GM12878 (cell line): ENCODE measurements at regions not wholly inside any gene's neighbourhood (a gene's known extent, or its start where the extent isn't known, plus 50 kb on each side); places are given as distances from the start of the nearest gene placed in this dataset.

Experiments used
- ATAC-seq: fragments of 200-7000 bp; cut with Tn5 transposase; 3 replicates; pipeline ENCODE4 v1.9.1; 2020; ENCODE audit warnings: mild to moderate bottlenecking, moderate library complexity
- BruUV-seq: library from RNA; stranded (reverse); fragments of 400-500 nt; replicated peaks from 2 replicates; lab custom pipeline; 2021; lab: Mats Ljungman, UMichigan
- CTCF ChIA-PET: fragments of 300-600 bp; sonication (Branson Sonifier 250); formaldehyde crosslinking; extraction: SDS; loops from one replicate; lab custom pipeline; 2021; ENCODE audit warnings: inconsistent platforms; lab: Yijun Ruan, JAX
- POLR2A ChIA-PET: fragments of 350-600 bp; formaldehyde crosslinking; extraction: SDS; loops from one replicate; lab custom pipeline; 2021; ENCODE audit warnings: inconsistent platforms; lab: Charles Lee
- RAD21 ChIA-PET: fragments of 300-600 bp; sonication (Branson Sonifier 250); formaldehyde crosslinking; loops from one replicate; lab custom pipeline; 2023; ENCODE audit warnings: antibody characterized with exemption; ENCODE audit not compliant: unreplicated experiment; lab: Charles Lee
- SMC1A ChIA-PET: fragments of 300-600 bp; sonication (Branson Sonifier 250); formaldehyde crosslinking; loops from one replicate; lab custom pipeline; 2023; ENCODE audit not compliant: unreplicated experiment, uncharacterized antibody; lab: Charles Lee
- DNase-seq: peaks from one replicate; pipeline ENCODE4 v3.0.0-alpha.2; 2011; ENCODE audit warnings: low read depth, low spot score
- FAIRE-seq: peaks from 3 replicates; lab custom pipeline; 2011; peaks lifted over from hg19 to GRCh38; lab: Jason Lieb, UNC
- H2AFZ ChIP-seq: 2 replicates; pipeline ENCODE4 v1.6.0; 2011; ENCODE audit warnings: low read depth, low read length, control low read depth; ENCODE audit not compliant: control insufficient read depth
- H3K27ac ChIP-seq: 2 replicates; pipeline ENCODE4 v1.5.1; 2011; ENCODE audit warnings: control low read depth; ENCODE audit not compliant: control insufficient read depth, insufficient read depth
- H3K27me3 ChIP-seq, 2 experiments: replicated peaks in 1 of 2; 2 replicates each; pipeline versions ENCODE4 v1.6.0 to v1.6.1; 2011; ENCODE audit warnings: low read length in 1 of 2; ENCODE audit not compliant: control insufficient read depth in 2 of 2, insufficient read depth in 2 of 2
- H3K36me3 ChIP-seq, 2 experiments: 2 replicates each; pipeline ENCODE4 v1.5.1; 2011; ENCODE audit warnings: low read length in 1 of 2; ENCODE audit not compliant: control insufficient read depth in 2 of 2, insufficient read depth in 2 of 2
- H3K4me1 ChIP-seq: 2 replicates; pipeline ENCODE4 v1.6.1; 2011; ENCODE audit warnings: mild to moderate bottlenecking, low read length, moderate library complexity, mixed read lengths; ENCODE audit not compliant: control insufficient read depth, insufficient read depth
- H3K4me2 ChIP-seq: 2 replicates; pipeline ENCODE4 v1.6.0; 2011; ENCODE audit warnings: control low read depth; ENCODE audit not compliant: control insufficient read depth, insufficient read depth
- H3K4me3 ChIP-seq: fragments of 200-600 bp; sonication (generic); 2 replicates; pipeline ENCODE4 v1.5.1; 2016
- H3K79me2 ChIP-seq: 2 replicates; pipeline ENCODE4 v1.6.0; 2011; ENCODE audit warnings: low read length; ENCODE audit not compliant: control insufficient read depth, insufficient read depth
- H3K9ac ChIP-seq: 2 replicates; pipeline ENCODE4 v1.8.0; 2011; ENCODE audit warnings: low read length, control low read depth, mixed read lengths; ENCODE audit not compliant: control insufficient read depth, insufficient read depth
- H3K9me3 ChIP-seq: replicated peaks from 3 replicates; pipeline ENCODE4 v1.5.1; 2011; ENCODE audit warnings: mild to moderate bottlenecking, low read length; ENCODE audit not compliant: control insufficient read depth, insufficient read depth
- H4K20me1 ChIP-seq: 2 replicates; pipeline ENCODE4 v1.6.0; 2011; ENCODE audit not compliant: control insufficient read depth, insufficient read depth
- BHLHE40 ChIP-seq, 2 experiments: fragments of 450-650 bp in 1 of 2; IDR thresholded peaks; 2 replicates each; pipeline ENCODE4 v1.6.1; 2011 to 2017; ENCODE audit warnings: low read depth in 2 of 2, borderline replicate concordance in 1 of 2, improper control_type of control experiment in 1 of 2, low read length in 1 of 2, mild to moderate bottlenecking in 1 of 2
- EZH2 ChIP-seq: IDR thresholded peaks from 2 replicates; pipeline ENCODE4 v1.6.1; 2012; ENCODE audit warnings: low read depth, mild to moderate bottlenecking, control low read depth, inconsistent platforms, low read length, borderline replicate concordance; ENCODE audit not compliant: control insufficient read depth
- IRF3 ChIP-seq: fragments of 450-650 bp; IDR thresholded peaks from 2 replicates; pipeline ENCODE4 v1.6.1; 2014; ENCODE audit warnings: mild to moderate bottlenecking
- JUNB ChIP-seq: IDR thresholded peaks from 2 replicates; pipeline ENCODE4 v1.6.1; 2016; ENCODE audit warnings: antibody characterized with exemption, mild to moderate bottlenecking
- NR2C1 ChIP-seq: fragments of 450-650 bp; IDR thresholded peaks from 2 replicates; pipeline ENCODE4 v1.6.1; 2017; ENCODE audit warnings: antibody characterized with exemption, mild to moderate bottlenecking, moderate library complexity
- NR2F1 ChIP-seq: fragments of 450-650 bp; conservative IDR thresholded peaks from 2 replicates; pipeline ENCODE4 v1.6.1; 2017; ENCODE audit warnings: mild to moderate bottlenecking
- SMAD1 ChIP-seq: fragments of 450-650 bp; IDR thresholded peaks from 2 replicates; pipeline ENCODE4 v1.6.1; 2018; ENCODE audit warnings: mild to moderate bottlenecking, low read depth; ENCODE audit not compliant: partially characterized antibody
- TCF7 ChIP-seq: IDR thresholded peaks from 2 replicates; pipeline ENCODE4 v1.6.1; 2014; ENCODE audit warnings: antibody characterized with exemption, borderline replicate concordance
- ZNF207 ChIP-seq: fragments of 450-650 bp; IDR thresholded peaks from 2 replicates; pipeline ENCODE4 v1.6.1; 2014; ENCODE audit warnings: antibody characterized with exemption, mild to moderate bottlenecking, borderline replicate concordance
- WGBS: methylation state at CpG from one replicate; pipeline ENCODE4 v1.1.6; 2016; ENCODE audit warnings: low lambda C conversion rate; ENCODE audit not compliant: insufficient replicate concordance, insufficient coverage; ENCODE audit errors: missing lambda C conversion rate; 5-methylcytosine and 5-hydroxymethylcytosine counted together
- in situ Hi-C: fragments of 300-500 bp; cut with MboI; formaldehyde crosslinking; loops from 9 replicates; pipeline ENCODE4 v1.14.3; 2018; ENCODE audit warnings: mixed read lengths
- intact Hi-C: fragments of 100-400 bp; cut with micrococcal nuclease; formaldehyde crosslinking; loops from one replicate; pipeline ENCODE4 v1.14.2; 2022; ENCODE audit not compliant: unreplicated experiment
- TF ChIP-seq, protein P1 (sequence below), 3 experiments: IDR thresholded peaks in 2 of 3; conservative IDR thresholded peaks in 1 of 3; 2 replicates each; pipeline ENCODE4 v1.5.1; 2011; ENCODE audit warnings: low read depth in 3 of 3, low read length in 3 of 3, mild to moderate bottlenecking in 3 of 3, control low read depth in 2 of 3, moderate library complexity in 2 of 3, inconsistent platforms in 1 of 3, mixed read lengths in 1 of 3; ENCODE audit not compliant: control insufficient read depth in 2 of 3, insufficient read depth in 1 of 3; ENCODE audit errors: extremely low read depth in 1 of 3
- TF ChIP-seq, protein P2 (sequence below): fragments of 450-650 bp; IDR thresholded peaks from 2 replicates; pipeline ENCODE4 v1.6.1; 2017; ENCODE audit warnings: antibody characterized with exemption, mild to moderate bottlenecking, moderate library complexity
- TF ChIP-seq, protein P3 (sequence below): IDR thresholded peaks from 2 replicates; pipeline ENCODE4 v1.6.1; 2012; ENCODE audit warnings: mild to moderate bottlenecking, low read depth, low read length
- TF ChIP-seq, protein P4 (sequence below): fragments of 450-650 bp; IDR thresholded peaks from 2 replicates; pipeline ENCODE4 v1.6.1; 2017; ENCODE audit warnings: mild to moderate bottlenecking, low read depth, inconsistent platforms; ENCODE audit not compliant: poor library complexity, severe bottlenecking

DNA sequence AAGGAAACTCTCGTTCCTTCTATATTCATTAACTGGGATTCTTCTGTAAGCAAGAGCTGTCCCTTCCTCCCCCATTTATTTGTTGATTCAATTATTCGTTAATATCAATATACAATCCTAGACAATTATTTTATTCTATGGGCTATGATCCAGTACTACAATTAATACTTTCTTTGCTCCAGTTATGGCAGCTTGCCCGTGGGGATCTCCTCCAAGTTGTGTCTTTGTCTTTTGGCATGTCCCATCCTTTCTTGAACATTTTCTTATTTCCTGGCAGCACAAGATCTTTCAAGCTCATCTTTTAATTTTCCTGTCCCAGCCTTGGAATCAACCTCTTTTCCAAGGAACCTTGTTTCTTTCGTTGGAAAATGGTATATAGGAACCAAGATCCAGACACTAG is 249.3 kb downstream of the GAS1 start:
- Histone ChIP-seq H3K36me3 (no peaks in the 10 kb centered on the region), H3K4me2 (no peak overlapping the region), H4K20me1 (no peaks in the 10 kb centered on the region), H3K27me3 (no peaks in the 10 kb centered on the region), H2AFZ (no peak overlapping the region), H3K9me3 (no peaks in the 10 kb centered on the region), H3K9ac (no peak overlapping the region), H3K4me1 (no peaks in the 10 kb centered on the region), H3K79me2 (no peaks in the 10 kb centered on the region), H3K4me3 (no peak overlapping the region), H3K27ac (no peak overlapping the region)
- POLR2A ChIA-PET: no interaction called here
- in situ Hi-C loops: no loop called here
- ATAC-seq (no peak), DNase-seq (no peak), FAIRE-seq (no peak)
- BruUV-seq: no TSS peak
- CTCF ChIA-PET: no interaction called here
- RAD21 ChIA-PET: no interaction called here
- WGBS: 0% methylated on average over 4 of the region's 4 CpGs
- intact Hi-C loops: no loop called here
- SMC1A ChIA-PET: no interaction called here
- TF ChIP-seq JUNB (no peak), NR2F1 (no peak), NR2C1 (no peak), IRF3 (no peak), ZNF207 (no peak), SMAD1 (no peak), EZH2 (no peak), BHLHE40 (IDR thresholded peaks at IDR 0.05; ENCODE audit: borderline replicate concordance in 1 of 2, low read depth in 2 of 2, low read length in 1 of 2) (no peak), TCF7 (no peak)
- TF ChIP-seq, protein P1, sequence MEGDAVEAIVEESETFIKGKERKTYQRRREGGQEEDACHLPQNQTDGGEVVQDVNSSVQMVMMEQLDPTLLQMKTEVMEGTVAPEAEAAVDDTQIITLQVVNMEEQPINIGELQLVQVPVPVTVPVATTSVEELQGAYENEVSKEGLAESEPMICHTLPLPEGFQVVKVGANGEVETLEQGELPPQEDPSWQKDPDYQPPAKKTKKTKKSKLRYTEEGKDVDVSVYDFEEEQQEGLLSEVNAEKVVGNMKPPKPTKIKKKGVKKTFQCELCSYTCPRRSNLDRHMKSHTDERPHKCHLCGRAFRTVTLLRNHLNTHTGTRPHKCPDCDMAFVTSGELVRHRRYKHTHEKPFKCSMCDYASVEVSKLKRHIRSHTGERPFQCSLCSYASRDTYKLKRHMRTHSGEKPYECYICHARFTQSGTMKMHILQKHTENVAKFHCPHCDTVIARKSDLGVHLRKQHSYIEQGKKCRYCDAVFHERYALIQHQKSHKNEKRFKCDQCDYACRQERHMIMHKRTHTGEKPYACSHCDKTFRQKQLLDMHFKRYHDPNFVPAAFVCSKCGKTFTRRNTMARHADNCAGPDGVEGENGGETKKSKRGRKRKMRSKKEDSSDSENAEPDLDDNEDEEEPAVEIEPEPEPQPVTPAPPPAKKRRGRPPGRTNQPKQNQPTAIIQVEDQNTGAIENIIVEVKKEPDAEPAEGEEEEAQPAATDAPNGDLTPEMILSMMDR (IDR thresholded peaks at IDR 0.05 in 2 of 3, conservative IDR thresholded peaks at IDR 0.05 in 1 of 3; ENCODE audit: control insufficient read depth in 2 of 3, extremely low read depth in 1 of 3, insufficient read depth in 1 of 3, low read depth in 3 of 3, low read length in 3 of 3): no peak
- TF ChIP-seq, protein P2, sequence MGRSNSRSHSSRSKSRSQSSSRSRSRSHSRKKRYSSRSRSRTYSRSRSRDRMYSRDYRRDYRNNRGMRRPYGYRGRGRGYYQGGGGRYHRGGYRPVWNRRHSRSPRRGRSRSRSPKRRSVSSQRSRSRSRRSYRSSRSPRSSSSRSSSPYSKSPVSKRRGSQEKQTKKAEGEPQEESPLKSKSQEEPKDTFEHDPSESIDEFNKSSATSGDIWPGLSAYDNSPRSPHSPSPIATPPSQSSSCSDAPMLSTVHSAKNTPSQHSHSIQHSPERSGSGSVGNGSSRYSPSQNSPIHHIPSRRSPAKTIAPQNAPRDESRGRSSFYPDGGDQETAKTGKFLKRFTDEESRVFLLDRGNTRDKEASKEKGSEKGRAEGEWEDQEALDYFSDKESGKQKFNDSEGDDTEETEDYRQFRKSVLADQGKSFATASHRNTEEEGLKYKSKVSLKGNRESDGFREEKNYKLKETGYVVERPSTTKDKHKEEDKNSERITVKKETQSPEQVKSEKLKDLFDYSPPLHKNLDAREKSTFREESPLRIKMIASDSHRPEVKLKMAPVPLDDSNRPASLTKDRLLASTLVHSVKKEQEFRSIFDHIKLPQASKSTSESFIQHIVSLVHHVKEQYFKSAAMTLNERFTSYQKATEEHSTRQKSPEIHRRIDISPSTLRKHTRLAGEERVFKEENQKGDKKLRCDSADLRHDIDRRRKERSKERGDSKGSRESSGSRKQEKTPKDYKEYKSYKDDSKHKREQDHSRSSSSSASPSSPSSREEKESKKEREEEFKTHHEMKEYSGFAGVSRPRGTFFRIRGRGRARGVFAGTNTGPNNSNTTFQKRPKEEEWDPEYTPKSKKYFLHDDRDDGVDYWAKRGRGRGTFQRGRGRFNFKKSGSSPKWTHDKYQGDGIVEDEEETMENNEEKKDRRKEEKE: no peak
- TF ChIP-seq, protein P3, sequence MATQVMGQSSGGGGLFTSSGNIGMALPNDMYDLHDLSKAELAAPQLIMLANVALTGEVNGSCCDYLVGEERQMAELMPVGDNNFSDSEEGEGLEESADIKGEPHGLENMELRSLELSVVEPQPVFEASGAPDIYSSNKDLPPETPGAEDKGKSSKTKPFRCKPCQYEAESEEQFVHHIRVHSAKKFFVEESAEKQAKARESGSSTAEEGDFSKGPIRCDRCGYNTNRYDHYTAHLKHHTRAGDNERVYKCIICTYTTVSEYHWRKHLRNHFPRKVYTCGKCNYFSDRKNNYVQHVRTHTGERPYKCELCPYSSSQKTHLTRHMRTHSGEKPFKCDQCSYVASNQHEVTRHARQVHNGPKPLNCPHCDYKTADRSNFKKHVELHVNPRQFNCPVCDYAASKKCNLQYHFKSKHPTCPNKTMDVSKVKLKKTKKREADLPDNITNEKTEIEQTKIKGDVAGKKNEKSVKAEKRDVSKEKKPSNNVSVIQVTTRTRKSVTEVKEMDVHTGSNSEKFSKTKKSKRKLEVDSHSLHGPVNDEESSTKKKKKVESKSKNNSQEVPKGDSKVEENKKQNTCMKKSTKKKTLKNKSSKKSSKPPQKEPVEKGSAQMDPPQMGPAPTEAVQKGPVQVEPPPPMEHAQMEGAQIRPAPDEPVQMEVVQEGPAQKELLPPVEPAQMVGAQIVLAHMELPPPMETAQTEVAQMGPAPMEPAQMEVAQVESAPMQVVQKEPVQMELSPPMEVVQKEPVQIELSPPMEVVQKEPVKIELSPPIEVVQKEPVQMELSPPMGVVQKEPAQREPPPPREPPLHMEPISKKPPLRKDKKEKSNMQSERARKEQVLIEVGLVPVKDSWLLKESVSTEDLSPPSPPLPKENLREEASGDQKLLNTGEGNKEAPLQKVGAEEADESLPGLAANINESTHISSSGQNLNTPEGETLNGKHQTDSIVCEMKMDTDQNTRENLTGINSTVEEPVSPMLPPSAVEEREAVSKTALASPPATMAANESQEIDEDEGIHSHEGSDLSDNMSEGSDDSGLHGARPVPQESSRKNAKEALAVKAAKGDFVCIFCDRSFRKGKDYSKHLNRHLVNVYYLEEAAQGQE: no peak
- TF ChIP-seq, protein P4, sequence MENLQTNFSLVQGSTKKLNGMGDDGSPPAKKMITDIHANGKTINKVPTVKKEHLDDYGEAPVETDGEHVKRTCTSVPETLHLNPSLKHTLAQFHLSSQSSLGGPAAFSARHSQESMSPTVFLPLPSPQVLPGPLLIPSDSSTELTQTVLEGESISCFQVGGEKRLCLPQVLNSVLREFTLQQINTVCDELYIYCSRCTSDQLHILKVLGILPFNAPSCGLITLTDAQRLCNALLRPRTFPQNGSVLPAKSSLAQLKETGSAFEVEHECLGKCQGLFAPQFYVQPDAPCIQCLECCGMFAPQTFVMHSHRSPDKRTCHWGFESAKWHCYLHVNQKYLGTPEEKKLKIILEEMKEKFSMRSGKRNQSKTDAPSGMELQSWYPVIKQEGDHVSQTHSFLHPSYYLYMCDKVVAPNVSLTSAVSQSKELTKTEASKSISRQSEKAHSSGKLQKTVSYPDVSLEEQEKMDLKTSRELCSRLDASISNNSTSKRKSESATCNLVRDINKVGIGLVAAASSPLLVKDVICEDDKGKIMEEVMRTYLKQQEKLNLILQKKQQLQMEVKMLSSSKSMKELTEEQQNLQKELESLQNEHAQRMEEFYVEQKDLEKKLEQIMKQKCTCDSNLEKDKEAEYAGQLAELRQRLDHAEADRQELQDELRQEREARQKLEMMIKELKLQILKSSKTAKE: no peak
